ENCODE measurements at regions not wholly inside any gene's neighbourhood (a gene's known extent, or its start where the extent isn't known, plus 50 kb on each side); places are given as distances from the start of the nearest gene placed in this dataset.

- no peak for DNase-seq (ENCODE audit: low read depth)
- no peak overlapping the region for H3K4me3 ChIP-seq (ENCODE audit: low read depth, low read length)
- TF ChIP-seq MAX (IDR thresholded peaks at IDR 0.05; ENCODE audit: low read depth, low read length) (no peak), POLR2A (IDR thresholded peaks at IDR 0.05; ENCODE audit: extremely low read depth, insufficient read length) (no peak), MYC (IDR thresholded peaks at IDR 0.05; ENCODE audit: low read depth, low read length) (no peak), CTCF (IDR thresholded peaks at IDR 0.05; ENCODE audit: low read depth, low read length) (no peak)
Measured at GRCh38 chr6:90463359-90463758, 123.5 kb downstream of the MAP3K7 start.

GRCh38 chr6:90462102-90462501 lies 124.8 kb downstream of the MAP3K7 start:
- no peak overlapping the region for H3K4me3 ChIP-seq (ENCODE audit: low read depth, low read length)
- DNase-seq (ENCODE audit: low read depth), result no peak
- TF ChIP-seq MYC (IDR thresholded peaks at IDR 0.05; ENCODE audit: low read depth, low read length), result no peak
- no peak for TF ChIP-seq POLR2A (IDR thresholded peaks at IDR 0.05; ENCODE audit: extremely low read depth, insufficient read length)
- TF ChIP-seq CTCF (IDR thresholded peaks at IDR 0.05; ENCODE audit: low read depth, low read length), result no peak
- no peak for TF ChIP-seq MAX (IDR thresholded peaks at IDR 0.05; ENCODE audit: low read depth, low read length)

- H3K4me3 ChIP-seq (ENCODE audit: low read depth, low read length), result no peak overlapping the region
- no peak for DNase-seq (ENCODE audit: low read depth)
- TF ChIP-seq CTCF (IDR thresholded peaks at IDR 0.05; ENCODE audit: low read depth, low read length) (no peak), POLR2A (IDR thresholded peaks at IDR 0.05; ENCODE audit: extremely low read depth, insufficient read length) (no peak), MAX (IDR thresholded peaks at IDR 0.05; ENCODE audit: low read depth, low read length) (no peak), MYC (IDR thresholded peaks at IDR 0.05; ENCODE audit: low read depth, low read length) (no peak)
Measured at GRCh38 chr6:90461383-90461782, 125.5 kb downstream of the MAP3K7 start.

- TF ChIP-seq MAX (IDR thresholded peaks at IDR 0.05; ENCODE audit: low read depth, low read length) (no peak), MYC (IDR thresholded peaks at IDR 0.05; ENCODE audit: low read depth, low read length) (no peak), CTCF (IDR thresholded peaks at IDR 0.05; ENCODE audit: low read depth, low read length) (no peak), POLR2A (IDR thresholded peaks at IDR 0.05; ENCODE audit: extremely low read depth, insufficient read length) (no peak)
- no peak for DNase-seq (ENCODE audit: low read depth)
- no peak overlapping the region for H3K4me3 ChIP-seq (ENCODE audit: low read depth, low read length)
Measured at GRCh38 chr6:90460051-90460450, 126.8 kb downstream of the MAP3K7 start.

GRCh38 chr6:90459225-90459758 lies 127.6 kb downstream of the MAP3K7 start:
- H3K4me3 ChIP-seq (ENCODE audit: low read depth, low read length), result no peak overlapping the region
- DNase-seq (ENCODE audit: low read depth), result peak; percentile 18
- TF ChIP-seq POLR2A (IDR thresholded peaks at IDR 0.05; ENCODE audit: extremely low read depth, insufficient read length) (no peak), CTCF (IDR thresholded peaks at IDR 0.05; ENCODE audit: low read depth, low read length) (no peak), MAX (IDR thresholded peaks at IDR 0.05; ENCODE audit: low read depth, low read length) (no peak), MYC (IDR thresholded peaks at IDR 0.05; ENCODE audit: low read depth, low read length) (no peak)
